Loucy (cell line): ENCODE measurements at regions not wholly inside any gene's neighbourhood (a gene's known extent, or its start where the extent isn't known, plus 50 kb on each side); places are given as distances from the start of the nearest gene placed in this dataset.

Source experiments
- H2AFZ ChIP-seq: fragments of 200-600 bp; sonication (generic); 2 replicates; pipeline ENCODE4 v1.6.0; 2016; ENCODE audit warnings: antibody characterized with exemption, mild to moderate bottlenecking, low read length, moderate library complexity
- H3F3A ChIP-seq: fragments of 200-600 bp; 2 replicates; pipeline ENCODE4 v1.6.0; 2016; ENCODE audit warnings: antibody characterized with exemption, low read depth, mild to moderate bottlenecking
- H3K27me3 ChIP-seq: fragments of 200-600 bp; sonication (generic); 2 replicates; pipeline ENCODE4 v1.6.1; 2014; ENCODE audit warnings: low read length, mild to moderate bottlenecking; ENCODE audit not compliant: insufficient read depth, poor library complexity, severe bottlenecking
- H3K36me3 ChIP-seq: fragments of 200-600 bp; sonication (generic); 2 replicates; pipeline ENCODE4 v1.6.1; 2016; ENCODE audit warnings: low read length; ENCODE audit not compliant: insufficient read depth
- H3K4me1 ChIP-seq: fragments of 200-600 bp; sonication (generic); 2 replicates; pipeline ENCODE4 v1.5.1; 2014; ENCODE audit warnings: low read length, mild to moderate bottlenecking; ENCODE audit not compliant: insufficient read depth, poor library complexity, severe bottlenecking
- H3K4me2 ChIP-seq: fragments of 200-600 bp; sonication (generic); 2 replicates; pipeline ENCODE4 v1.6.0; 2014; ENCODE audit warnings: antibody characterized with exemption, low read length, low read depth, mild to moderate bottlenecking; ENCODE audit not compliant: poor library complexity, severe bottlenecking
- H3K4me3 ChIP-seq: fragments of 200-600 bp; sonication (generic); 2 replicates; pipeline ENCODE4 v1.5.1; 2014; ENCODE audit warnings: low read length, mild to moderate bottlenecking, mixed read lengths; ENCODE audit not compliant: poor library complexity, severe bottlenecking
- H3K79me2 ChIP-seq: fragments of 200-600 bp; sonication (generic); 2 replicates; pipeline ENCODE4 v1.6.1; 2014; ENCODE audit warnings: low read length; ENCODE audit not compliant: insufficient read depth
- H3K9ac ChIP-seq: fragments of 200-600 bp; sonication (generic); 2 replicates; pipeline ENCODE4 v1.6.0; 2014; ENCODE audit warnings: mild to moderate bottlenecking, low read depth, low read length, moderate library complexity; ENCODE audit not compliant: poor library complexity, severe bottlenecking
- H3K9me2 ChIP-seq: fragments of 200-600 bp; sonication (generic); replicated peaks from 2 replicates; pipeline ENCODE4 v1.6.1; 2016; ENCODE audit warnings: low read depth, low read length, mixed read lengths
- H3K9me3 ChIP-seq: fragments of 200-600 bp; sonication (generic); 2 replicates; pipeline ENCODE4 v1.6.1; 2014; ENCODE audit warnings: mild to moderate bottlenecking, antibody characterized with exemption, low read length, low read depth; ENCODE audit not compliant: insufficient read depth
- H4K20me1 ChIP-seq: fragments of 200-600 bp; sonication (generic); 2 replicates; pipeline ENCODE4 v1.6.0; 2014; ENCODE audit warnings: antibody characterized with exemption, low read length, mild to moderate bottlenecking; ENCODE audit not compliant: insufficient read depth, poor library complexity, severe bottlenecking
- CTCF ChIP-seq: fragments of 200-600 bp; sonication (generic); conservative IDR thresholded peaks from 2 replicates; pipeline ENCODE4 v1.5.1; 2014; ENCODE audit warnings: mild to moderate bottlenecking, antibody characterized with exemption, low read length
- EZH2phosphoT487 ChIP-seq: fragments of 200-600 bp; IDR thresholded peaks from 2 replicates; pipeline ENCODE4 v1.6.1; 2018; ENCODE audit warnings: antibody characterized with exemption, mild to moderate bottlenecking, moderate library complexity, borderline replicate concordance

- Histone ChIP-seq H3K27me3 (no peaks in the 10 kb centered on the region), H3K4me2 (no peak overlapping the region), H4K20me1 (no peaks in the 10 kb centered on the region), H3K79me2 (no peaks in the 10 kb centered on the region), H3K36me3 (no peaks in the 10 kb centered on the region), H3K4me3 (no peak overlapping the region), H3K4me1 (no peaks in the 10 kb centered on the region), H3K9me3 (no peaks in the 10 kb centered on the region), H3K9me2 (no peaks in the 10 kb centered on the region), H3F3A (no peaks in the 10 kb centered on the region), H2AFZ (no peak overlapping the region), H3K9ac (no peak overlapping the region)
- no peak for TF ChIP-seq CTCF
- TF ChIP-seq EZH2phosphoT487, result no peak
Measured at GRCh38 chr21:16571594-16571993, 841.8 kb downstream of the USP25 start.

GRCh38 chr21:16572032-16572431 lies 842.2 kb downstream of the USP25 start:
- H3K9me2 ChIP-seq, result no peaks in the 10 kb centered on the region
- no peaks in the 10 kb centered on the region for H3K36me3 ChIP-seq
- TF ChIP-seq CTCF (no peak), EZH2phosphoT487 (no peak)
- H3F3A ChIP-seq, result no peaks in the 10 kb centered on the region
- no peak overlapping the region for H3K9ac ChIP-seq
- H3K27me3 ChIP-seq, result no peaks in the 10 kb centered on the region
- H4K20me1 ChIP-seq, result no peaks in the 10 kb centered on the region
- H3K4me3 ChIP-seq, result no peak overlapping the region
- H3K4me2 ChIP-seq, result no peak overlapping the region
- H2AFZ ChIP-seq, result no peak overlapping the region
- H3K4me1 ChIP-seq, result no peaks in the 10 kb centered on the region
- no peaks in the 10 kb centered on the region for H3K9me3 ChIP-seq
- no peaks in the 10 kb centered on the region for H3K79me2 ChIP-seq

- no peaks in the 10 kb centered on the region for H3K9me3 ChIP-seq
- no peaks in the 10 kb centered on the region for H3K4me1 ChIP-seq
- no peaks in the 10 kb centered on the region for H3F3A ChIP-seq
- no peak overlapping the region for H3K9ac ChIP-seq
- no peaks in the 10 kb centered on the region for H3K79me2 ChIP-seq
- H4K20me1 ChIP-seq, result no peaks in the 10 kb centered on the region
- no peak for TF ChIP-seq CTCF
- no peak for TF ChIP-seq EZH2phosphoT487
- no peak overlapping the region for H3K4me3 ChIP-seq
- H3K4me2 ChIP-seq, result no peak overlapping the region
- H3K27me3 ChIP-seq, result no peaks in the 10 kb centered on the region
- no peaks in the 10 kb centered on the region for H3K9me2 ChIP-seq
- no peak overlapping the region for H2AFZ ChIP-seq
- no peaks in the 10 kb centered on the region for H3K36me3 ChIP-seq
Measured at GRCh38 chr21:16573578-16573977, 843.8 kb downstream of the USP25 start.
